ENCODE measurements at regions not wholly inside any gene's neighbourhood (a gene's known extent, or its start where the extent isn't known, plus 50 kb on each side); places are given as distances from the start of the nearest gene placed in this dataset.

GRCh38 chr21:35424122-35424521 is 375.0 kb upstream of the RUNX1 start:
- TF ChIP-seq, protein P1, sequence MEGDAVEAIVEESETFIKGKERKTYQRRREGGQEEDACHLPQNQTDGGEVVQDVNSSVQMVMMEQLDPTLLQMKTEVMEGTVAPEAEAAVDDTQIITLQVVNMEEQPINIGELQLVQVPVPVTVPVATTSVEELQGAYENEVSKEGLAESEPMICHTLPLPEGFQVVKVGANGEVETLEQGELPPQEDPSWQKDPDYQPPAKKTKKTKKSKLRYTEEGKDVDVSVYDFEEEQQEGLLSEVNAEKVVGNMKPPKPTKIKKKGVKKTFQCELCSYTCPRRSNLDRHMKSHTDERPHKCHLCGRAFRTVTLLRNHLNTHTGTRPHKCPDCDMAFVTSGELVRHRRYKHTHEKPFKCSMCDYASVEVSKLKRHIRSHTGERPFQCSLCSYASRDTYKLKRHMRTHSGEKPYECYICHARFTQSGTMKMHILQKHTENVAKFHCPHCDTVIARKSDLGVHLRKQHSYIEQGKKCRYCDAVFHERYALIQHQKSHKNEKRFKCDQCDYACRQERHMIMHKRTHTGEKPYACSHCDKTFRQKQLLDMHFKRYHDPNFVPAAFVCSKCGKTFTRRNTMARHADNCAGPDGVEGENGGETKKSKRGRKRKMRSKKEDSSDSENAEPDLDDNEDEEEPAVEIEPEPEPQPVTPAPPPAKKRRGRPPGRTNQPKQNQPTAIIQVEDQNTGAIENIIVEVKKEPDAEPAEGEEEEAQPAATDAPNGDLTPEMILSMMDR (IDR thresholded peaks at IDR 0.05; ENCODE audit: low read depth, low read length) = no peak
- DNase-seq (ENCODE audit: extremely low read depth, low read depth) = no peak

DNA sequence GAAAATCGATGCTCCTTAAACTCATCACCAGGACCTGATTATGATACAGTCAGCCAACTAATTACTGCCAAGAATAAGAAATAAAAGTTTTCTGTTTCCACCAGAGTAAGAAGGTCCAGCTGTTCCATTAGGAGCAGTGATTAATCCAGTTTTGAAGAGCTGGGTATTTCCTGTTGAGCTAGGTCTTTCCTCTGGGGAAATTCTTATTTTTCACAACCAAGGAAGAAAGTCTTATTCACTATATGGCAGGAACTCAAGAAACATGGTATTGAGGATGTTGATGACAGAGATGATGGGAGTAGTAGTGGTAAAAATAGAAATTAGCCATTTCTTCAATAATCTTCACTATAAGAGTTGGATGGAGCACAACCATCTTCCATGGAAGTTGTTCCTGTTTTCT is 374.6 kb upstream of the RUNX1 start:
- DNase-seq (ENCODE audit: extremely low read depth, low read depth) = no peak
- TF ChIP-seq, protein P1 (IDR thresholded peaks at IDR 0.05; ENCODE audit: low read depth, low read length) = no peak

DNA sequence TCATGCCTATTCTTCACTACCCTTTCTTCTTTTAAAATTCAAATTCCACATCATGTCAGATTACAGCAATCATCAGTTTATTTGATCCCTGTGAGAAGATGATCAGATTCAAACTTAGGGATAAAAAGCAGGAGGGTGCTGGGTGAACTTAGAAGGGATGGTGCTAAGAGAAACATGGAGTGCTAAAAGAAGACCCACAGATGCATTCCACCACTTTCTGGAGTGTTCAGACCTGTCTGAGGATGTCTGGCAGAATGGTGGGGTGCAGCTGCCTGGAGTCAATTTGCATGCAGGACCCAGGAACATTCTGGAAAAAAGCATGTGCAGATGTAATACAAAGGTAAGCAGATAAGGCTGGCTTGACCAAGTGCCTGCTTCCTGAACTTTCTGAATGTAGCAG is 372.9 kb upstream of the RUNX1 start:
- TF ChIP-seq, protein P1 (IDR thresholded peaks at IDR 0.05; ENCODE audit: low read depth, low read length) = no peak
- no peak for DNase-seq (ENCODE audit: extremely low read depth, low read depth)

- no peak for DNase-seq (ENCODE audit: extremely low read depth, low read depth)
- TF ChIP-seq, protein P1 (IDR thresholded peaks at IDR 0.05; ENCODE audit: low read depth, low read length) = no peak
Observed at GRCh38 chr21:35421221-35421620, 372.1 kb upstream of the RUNX1 start.

GRCh38 chr21:35420656-35421055 is 371.6 kb upstream of the RUNX1 start:
- TF ChIP-seq, protein P1 (IDR thresholded peaks at IDR 0.05; ENCODE audit: low read depth, low read length) = no peak
- DNase-seq (ENCODE audit: extremely low read depth, low read depth) = no peak

GRCh38 chr21:35417762-35418161 is 368.7 kb upstream of the RUNX1 start:
- TF ChIP-seq, protein P1 (IDR thresholded peaks at IDR 0.05; ENCODE audit: low read depth, low read length) = no peak
- no peak for DNase-seq (ENCODE audit: extremely low read depth, low read depth)

DNA sequence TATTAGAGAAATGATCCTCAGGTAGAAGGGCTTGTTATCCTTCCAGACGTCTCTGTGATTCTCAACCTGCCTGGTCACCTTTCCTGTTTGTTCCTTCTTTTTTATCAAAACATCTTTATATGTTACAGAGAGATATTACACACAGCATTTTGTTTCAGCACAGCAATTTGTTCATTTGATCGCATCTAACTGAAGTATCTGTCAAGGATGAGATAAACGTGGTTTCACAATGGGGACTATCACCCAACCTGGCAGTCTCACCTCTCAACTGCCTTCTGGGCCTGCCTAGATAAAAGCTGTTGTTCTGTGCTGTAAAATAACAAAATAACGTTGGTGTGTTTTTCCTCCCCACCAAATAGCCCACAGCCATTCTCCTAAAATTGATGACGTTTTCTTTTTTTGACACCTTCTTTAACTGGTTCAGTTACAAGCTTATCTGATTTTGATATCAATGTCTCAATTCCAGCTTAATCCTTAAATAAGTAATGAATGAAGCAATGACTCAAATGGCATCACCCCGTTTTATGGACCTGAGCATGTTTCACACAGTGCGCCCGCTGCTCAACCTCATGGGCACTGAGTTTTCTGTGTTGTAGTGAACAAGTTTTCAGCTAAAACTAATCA is 367.9 kb upstream of the RUNX1 start:
- DNase-seq (ENCODE audit: extremely low read depth, low read depth) = no peak
- TF ChIP-seq, protein P1 (IDR thresholded peaks at IDR 0.05; ENCODE audit: low read depth, low read length) = no peak

All from AG09319 (cell line).